HG02678 (cell line): ENCODE measurements at regions not wholly inside any gene's neighbourhood (a gene's known extent, or its start where the extent isn't known, plus 50 kb on each side); places are given as distances from the start of the nearest gene placed in this dataset.
"Not testable (repeated sequence)": the region's sequence is repeated elsewhere in the genome, so short reads cannot be mapped to it uniquely, and the experiment has no call there.

ENCODE experiments used
- ATAC-seq: cut with Tn5 transposase; IDR thresholded peaks from one replicate; pipeline ENCODE4 v1.9.1; 2021; ENCODE audit warnings: mild to moderate bottlenecking, moderate library complexity; ENCODE audit not compliant: unreplicated experiment

DNA sequence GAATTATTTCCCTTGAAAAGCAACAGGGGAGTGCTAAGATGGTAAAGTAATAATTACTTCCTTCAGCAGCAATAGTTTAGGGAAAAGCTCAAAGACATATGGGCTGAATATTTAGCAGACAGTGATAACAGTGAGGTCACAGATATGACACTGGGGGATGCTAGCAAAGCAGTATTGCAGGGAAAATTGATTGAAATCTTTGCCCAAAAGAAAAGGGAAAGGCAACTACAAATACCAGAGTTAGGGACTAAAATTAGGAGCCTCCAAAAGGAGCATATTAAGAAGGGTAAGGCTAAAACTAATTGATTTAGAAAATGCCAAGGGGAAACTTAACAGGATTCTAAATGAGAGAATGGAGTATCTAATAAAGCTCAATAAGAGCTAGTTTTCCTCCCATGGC, 1191.3 kb upstream of the TENM3 start:
- ATAC-seq: no peak

DNA sequence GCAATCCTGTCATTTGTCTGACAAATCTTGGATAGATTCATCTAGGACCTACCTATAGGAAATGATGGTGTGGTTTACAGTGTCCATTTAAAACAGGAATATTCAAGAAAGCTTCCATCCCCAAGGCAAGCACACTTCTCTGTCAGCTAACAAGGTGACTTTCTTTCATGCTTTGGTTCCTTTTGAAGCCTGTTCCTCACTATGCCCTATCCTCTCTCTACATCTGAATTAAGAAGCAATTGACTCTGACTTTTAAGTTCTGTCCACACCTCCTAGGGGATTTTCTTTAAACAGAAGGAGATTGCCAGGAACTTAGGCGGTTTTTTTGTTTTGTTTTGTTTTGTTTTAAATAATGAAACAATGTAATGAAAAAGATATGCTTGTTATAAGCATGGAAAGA, 1181.4 kb upstream of the TENM3 start:
- no peak for ATAC-seq

DNA sequence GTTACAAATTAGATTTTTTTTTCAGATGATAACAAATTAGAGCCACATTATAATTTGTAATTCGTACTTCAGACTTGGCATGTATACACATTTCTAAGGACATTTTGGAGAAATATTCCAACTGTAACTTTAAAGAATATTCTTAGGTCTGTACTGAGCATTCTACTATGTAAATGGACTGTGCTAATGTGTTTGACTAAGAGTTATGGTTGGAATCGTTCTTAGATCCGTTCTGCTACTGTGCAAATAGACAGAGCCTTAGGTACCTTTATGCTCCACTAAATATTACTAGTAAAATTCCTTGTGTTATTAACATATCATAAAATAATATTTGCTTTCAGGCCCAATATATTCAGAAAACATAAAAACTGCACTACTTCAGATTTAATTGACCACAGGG, 1180.0 kb upstream of the TENM3 start:
- ATAC-seq: no peak

DNA sequence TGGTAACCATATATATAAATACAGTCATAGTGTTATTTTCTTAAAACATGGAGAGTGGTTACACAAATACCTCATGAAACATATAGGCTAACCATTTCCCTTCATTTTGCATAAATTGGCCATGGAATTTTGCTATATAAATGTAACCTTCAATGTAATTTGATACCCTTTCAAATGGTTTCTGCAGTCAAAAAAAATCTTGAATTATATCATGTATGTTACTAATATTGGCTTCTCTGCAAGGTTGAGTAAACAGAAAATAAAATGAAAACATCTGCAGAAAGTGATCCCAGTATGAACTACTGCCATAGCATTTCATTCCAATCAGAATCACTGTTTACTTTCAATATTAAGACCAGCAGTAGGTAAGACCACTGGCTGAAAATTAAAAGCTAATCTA, 1165.9 kb upstream of the TENM3 start:
- ATAC-seq: no peak

DNA sequence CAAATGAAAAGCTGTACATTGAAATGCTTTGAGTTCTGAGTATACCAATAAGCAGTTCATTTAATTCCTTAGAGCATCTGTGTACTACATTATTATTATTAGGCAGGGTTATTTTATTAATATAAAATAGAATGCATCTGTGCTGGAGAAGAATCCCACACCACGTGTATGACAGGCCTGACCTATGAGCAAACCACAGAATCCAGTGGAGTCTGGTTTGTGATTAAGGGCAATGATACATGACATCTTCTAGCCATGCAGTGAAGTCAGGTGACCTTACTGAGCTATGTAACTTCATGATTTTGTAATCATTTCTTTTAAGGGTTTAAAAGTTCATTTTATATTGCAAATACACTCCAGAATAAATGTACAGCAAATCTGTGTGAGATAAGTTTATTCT, 1165.0 kb upstream of the TENM3 start:
- ATAC-seq: no peak

DNA sequence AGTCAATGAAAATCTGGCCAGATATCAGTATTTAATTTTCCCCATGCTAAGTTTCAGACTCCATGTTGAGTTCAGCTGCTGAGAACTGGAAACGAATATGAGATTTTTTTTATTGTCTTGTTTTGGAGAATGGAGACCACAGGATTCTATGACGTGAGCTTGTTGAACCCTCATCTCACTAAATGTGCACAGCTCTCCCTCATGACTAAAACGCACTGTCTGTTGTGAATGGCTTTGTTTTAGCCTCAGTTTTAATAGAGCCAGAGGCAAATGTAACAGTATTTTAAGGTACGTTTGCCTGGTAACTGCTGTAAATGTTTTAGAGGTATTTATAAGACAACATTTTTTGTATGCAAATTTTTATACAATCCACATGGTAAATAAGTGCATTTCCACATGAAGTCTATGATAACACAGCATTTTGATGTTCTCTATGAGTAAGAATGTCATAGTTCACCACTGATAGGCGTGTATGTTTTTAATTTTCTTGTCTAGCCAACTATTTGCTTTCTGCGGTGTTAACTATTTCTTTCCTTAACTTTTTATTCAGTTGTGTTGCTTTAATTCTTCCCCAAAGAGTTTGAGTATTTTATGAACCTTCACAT, 1159.3 kb upstream of the TENM3 start:
- ATAC-seq: no peak

DNA sequence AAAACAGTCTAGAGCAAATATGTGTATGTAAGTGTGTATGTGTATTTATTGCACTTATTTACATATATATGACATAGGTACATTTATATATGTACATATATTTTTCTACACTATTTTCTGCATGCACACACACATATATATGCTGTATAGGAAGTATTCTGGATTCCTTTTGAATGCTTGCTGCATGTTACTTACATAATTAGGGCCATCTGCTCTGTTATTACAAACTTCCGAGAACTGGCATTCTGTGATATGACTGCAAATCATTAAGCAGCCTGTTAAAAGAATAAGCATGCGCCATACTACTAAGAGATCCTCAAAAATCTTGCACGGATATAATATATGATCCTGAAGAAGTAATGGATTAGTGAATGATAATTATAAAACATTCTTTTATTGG, 1157.6 kb upstream of the TENM3 start:
- no peak for ATAC-seq

DNA sequence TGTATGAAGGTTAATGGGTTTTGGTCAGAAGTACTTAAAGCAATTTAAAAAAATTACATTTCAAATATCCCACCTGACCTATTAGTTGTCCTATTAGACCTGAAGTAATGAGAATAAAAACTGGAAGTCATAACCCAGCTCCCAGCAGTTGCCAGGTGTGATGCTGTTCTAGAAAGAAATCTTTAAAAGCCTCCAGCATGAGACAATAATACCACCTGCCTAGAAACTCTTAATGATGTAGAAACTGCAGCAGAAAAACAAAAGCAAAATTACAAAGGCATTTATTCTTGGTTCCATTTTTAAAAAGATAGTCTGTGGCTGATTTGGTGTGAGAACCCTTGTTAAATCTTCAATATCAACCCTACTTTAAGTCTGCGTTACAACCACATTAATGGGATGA, 1137.7 kb upstream of the TENM3 start:
- no peak for ATAC-seq

DNA sequence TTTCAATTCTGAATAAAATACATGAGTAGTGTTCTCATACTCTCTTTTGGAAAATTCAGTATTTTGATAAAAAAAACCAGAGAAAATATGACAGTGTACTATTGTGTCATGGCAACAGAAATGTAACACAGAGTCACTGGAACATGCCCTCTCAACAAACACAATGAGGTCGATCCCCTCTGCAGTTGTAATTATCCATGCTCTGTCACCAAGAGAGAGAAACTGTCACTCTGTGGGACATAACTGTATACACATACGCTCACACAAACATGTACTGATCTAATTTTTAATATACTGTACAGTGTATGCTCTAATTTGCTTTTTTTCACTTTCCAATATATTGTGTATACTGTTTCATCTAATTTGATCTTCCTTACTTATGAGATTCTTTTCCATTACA, 1136.8 kb upstream of the TENM3 start:
- no peak for ATAC-seq

DNA sequence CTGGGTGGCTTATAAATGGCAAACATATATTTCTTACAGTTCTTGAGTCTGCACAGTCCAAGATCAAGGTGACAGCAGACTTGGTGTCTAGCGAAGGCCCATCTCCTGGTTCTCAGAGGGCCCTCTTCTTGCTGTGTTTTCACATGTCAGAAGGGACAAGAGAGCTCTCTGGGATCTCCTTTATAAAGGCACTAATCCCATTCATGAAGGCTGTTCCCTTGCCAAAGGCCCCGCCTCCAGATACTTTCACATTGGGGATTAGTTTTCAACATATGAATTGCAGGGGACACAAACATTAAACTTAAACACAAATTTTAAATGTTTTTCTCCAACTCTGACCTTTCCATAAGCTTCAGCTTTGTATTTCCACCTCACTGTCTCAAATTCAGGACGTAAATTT, 1135.0 kb upstream of the TENM3 start:
- ATAC-seq: no peak

DNA sequence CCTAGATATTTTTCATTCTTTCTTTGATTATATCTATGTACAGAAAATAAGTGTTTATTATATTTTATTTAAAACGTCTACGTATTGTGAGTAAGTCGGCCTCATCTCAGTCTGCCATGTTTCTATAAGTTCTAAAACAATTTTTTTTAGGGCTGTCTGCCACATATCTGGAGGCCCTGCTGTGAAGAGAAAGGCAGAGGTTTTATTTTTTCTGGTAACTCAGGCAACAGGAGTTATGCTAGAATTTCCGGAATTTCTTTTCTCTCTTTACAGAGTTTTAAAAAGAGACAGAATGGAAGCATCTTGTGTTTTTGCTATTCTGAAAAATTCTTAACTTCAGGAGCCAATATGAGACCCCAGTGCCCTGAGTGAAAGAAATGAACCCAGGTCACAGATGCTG, 1124.0 kb upstream of the TENM3 start:
- no peak for ATAC-seq

DNA sequence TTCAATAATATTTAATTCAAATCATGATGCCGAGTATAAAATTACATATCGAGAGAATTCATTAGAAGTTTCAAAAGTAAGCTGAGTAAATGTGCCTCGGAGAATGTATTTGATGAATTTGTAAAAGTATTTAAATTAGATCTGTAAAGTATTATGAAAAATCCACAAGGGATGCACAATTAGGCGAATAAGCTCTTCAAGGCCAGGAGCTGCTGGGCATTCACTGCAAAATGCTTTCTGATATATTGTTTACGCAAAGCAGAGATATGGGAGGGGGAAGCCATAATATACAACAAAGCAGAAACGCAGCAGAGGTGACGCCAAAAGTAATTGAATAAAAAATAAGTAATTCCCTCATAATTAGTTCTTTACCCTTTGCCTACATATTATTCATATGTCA, 1121.5 kb upstream of the TENM3 start:
- ATAC-seq: no peak

DNA sequence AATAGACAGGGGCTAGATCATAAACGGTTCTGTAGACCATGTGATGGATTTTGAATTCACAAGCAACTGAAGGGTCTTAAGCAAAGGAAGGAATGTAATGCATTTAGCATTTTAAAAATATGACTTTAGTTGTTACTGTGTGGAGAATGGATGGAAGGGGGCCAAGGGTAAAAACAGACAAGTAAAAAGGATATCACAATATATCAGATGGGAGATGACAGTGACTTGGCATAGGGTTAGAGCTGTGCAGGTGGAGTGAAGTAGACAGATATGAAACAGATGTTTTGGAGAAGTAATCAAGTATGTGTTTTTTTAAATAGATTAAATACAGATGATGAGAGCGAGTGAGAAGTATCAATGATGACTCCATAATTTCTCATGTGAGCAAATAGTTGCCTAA, 1116.0 kb upstream of the TENM3 start:
- ATAC-seq: no peak

DNA sequence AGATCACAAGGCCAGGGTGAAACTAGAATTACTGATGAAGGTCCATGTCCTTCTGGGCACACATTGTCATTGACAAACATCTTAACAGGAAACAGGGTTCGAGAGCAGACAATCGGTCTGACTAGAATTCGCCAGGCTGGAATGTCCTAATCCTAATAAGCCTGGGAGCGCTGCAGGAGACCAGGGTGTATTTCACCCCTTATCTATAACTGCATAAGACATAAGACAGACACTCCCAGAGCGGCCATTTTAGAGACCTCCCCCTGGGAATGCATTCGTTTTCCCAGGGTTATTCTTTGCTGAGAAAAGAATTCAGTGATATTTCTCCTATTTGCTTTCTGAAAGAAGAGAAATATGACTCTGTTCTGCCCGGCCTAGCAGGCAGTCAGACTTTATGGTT, 1112.9 kb upstream of the TENM3 start:
- not testable (repeated sequence) for ATAC-seq

DNA sequence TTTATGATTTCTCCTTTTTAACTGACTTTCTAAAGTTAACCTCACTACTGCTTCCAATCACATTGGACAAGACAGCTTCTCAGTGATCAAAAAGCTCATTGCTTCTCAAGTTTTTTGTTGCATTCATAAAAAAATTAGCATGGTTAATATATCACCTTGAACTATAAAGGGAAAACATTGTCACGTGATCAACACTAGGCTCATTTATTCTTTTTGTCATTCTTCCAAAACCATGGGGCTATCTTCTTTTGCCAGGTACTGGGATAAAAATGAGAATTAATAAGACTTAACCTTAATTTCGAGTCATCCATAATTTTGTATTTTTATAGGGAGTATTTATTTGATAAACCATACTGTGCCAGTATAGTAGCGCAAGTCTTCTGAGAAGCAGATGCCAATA, 1105.9 kb upstream of the TENM3 start:
- ATAC-seq: no peak

DNA sequence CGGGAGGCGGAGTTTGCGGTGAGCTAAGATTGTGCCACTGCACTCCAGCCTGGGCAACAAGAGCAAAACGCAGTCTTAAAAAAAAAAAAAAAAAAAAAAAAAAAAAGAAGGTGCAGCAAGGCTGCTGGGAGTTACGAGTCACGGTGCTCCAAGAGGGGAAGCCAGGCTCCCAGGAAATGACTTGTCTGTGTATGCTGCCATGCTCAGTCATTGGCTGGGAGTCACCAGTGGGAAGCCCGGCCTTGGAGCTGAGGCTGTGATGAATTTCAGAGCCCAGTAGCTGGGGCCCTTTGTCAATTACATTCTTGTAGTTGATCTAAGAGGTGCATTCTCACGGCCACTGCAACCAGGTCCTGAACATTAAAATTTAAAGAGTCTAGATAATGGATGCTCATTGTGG, 1105.1 kb upstream of the TENM3 start:
- ATAC-seq: no peak

DNA sequence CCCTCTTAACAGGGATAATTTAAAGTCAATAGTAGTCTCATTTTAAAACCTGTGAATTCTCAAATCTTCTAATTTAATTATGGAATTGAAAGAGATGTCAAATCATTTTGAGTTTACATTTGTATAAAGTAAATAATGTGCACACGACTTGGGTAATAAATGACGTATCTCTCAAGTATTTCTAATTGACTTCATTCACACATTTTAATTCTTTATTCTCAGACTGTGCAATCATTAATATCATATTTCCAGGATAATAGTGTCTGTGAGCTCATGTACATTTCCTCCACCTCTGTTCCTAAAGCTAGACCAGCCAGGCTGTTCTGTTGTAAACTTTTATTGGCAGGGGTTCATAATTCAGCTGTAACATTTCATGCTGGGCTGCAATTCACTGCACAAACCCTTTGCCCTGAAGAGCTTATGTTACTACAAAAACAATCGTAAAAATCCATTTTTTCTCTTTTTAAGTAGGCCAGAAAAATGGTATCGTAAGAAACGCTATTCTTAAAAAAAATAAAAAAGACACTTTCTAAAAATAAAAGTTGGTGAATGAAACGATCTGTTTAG, 1103.1 kb upstream of the TENM3 start:
- no peak for ATAC-seq

DNA sequence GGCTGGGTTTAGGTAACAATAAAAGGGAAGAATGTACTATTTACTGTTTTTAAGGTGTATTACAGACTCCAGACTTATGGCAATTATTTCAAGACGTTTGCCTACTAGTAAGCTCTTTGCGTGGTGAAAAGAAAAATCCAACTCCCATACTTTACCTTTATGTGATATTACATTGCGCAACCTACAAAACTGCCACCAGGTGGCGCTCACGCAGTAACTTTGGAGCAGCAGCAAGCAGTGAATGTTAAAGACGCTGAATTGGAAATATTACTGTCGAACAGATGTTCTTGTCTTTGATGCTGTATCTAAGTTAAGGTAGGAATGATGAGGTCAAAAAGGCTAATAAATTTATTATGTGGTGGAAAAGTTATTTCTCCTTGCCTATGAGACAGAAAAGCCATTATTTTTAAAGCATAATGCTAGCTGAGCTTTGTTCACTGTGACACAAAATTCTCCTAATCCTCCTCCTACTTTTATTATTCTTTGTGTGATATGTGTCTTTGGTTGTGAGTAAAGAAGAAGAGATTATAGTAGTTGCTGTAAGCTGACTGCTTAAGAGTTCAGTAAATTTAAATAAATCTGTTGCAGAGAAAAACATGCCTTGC, 1099.8 kb upstream of the TENM3 start:
- ATAC-seq: peak; percentile 92

DNA sequence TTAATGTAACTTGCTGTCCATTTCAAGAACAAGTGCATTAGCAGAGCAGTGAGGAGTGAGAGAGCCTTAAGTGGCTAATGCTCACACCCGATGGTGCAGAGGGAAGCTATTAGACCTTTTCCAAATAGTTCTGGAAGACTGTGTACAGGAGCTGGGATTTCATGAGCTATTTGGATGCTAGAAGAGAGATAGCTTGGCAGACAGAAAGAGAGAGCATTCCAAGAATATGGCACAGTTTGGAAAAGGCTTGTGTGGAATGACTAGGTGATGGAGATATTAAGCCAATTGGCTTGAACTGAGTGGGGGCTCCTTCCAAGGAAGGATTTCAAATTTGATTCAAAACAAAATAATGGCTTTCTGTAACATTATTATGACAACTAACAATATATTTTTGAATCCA, 1097.2 kb upstream of the TENM3 start:
- ATAC-seq: no peak

DNA sequence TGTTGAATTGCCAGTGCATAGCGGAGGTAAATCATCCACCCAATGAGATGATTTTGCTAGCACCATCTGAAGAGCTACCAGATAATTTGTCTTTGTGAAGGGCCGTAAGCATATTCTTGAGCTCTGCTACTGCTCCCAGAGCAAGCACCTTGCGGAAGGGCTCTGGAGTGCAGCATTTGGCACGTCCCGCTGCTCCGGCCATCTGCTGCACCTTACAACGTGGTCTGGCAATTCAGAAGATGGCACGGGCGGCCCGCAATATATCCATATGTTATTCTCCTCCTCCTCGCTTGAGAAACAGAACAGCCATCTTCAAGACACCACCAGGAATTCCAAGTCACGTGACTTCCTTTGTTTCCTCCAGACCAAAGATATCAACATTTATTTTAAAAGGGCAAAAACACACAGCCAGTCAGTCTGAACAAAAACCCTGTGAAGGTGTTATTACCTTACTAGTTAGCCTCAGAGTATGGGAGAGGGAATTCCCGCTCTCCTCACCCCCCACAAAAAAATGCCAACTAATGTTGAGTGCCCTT, 1095.7 kb upstream of the TENM3 start:
- ATAC-seq: no peak

DNA sequence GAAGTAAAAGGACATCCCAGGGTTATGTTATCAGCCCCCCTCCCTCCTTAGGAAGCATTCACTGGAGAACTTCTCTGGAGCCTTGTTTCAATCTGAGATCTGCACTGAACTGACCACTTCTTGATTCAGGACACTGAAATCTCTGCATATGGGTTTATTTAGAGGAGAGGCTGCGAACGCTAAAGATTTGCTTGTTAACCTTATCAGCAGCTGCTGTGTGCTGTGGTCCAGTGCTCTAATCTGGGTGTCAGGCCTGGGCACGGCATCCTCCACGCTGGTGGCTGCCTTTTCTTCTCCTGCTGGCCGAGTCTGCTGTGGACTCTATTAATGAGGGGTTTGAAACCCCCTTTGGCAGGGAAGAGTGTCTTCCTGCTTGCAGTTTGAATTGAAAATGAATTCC, 1094.7 kb upstream of the TENM3 start:
- ATAC-seq: no peak

DNA sequence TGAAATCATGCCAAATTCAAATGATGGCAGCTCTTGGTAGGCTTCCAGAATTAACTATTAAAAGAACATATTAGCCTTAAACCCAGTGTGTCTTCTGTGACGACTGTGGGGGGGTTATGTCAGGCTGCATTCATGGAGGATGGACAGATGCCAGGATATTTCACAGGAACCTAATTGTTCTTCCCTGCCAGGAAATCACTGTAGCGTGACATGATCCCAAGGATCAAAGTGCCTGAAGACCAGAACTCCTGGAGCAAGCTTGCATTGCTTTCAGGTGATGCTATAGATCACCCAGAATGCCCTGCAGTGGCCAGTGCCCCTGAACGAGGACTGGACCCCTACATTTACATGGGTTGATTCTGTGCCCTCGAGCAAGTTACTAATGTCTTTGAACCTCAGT, 1093.0 kb upstream of the TENM3 start:
- ATAC-seq: no peak

DNA sequence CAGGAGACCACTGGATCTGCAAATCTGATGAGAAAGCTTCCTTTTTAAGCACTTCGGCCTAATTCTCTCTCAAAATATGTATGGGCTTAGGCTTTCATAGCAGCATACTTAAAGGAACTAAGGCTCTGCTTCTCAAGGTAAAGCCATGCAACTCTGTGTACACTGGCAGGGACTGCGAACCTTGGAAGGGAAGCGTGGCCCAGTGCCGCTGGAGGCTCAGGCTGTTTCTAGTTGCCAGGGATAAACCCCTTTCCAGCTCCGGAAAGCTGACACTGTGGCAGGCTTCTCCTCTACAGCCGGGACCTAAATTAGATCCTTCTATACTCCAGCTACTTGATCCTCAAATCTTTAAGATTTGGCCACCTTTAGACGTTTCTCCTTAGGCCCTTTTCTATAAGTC, 1091.3 kb upstream of the TENM3 start:
- ATAC-seq: no peak
